Activated CD8-positive, alpha-beta memory T cell treated with anti-CD3 and anti-CD28 coated beads for 1 hour (primary cell): ENCODE measurements at regions not wholly inside any gene's neighbourhood (a gene's known extent, or its start where the extent isn't known, plus 50 kb on each side); places are given as distances from the start of the nearest gene placed in this dataset.
"Not testable (repeated sequence)": the region's sequence is repeated elsewhere in the genome, so short reads cannot be mapped to it uniquely, and the experiment has no call there.

Experiments
- DNase-seq, 2 donors: peaks; one replicate each; pipeline ENCODE4 v3.0.0-alpha.2; 2020; ENCODE audit warnings: low read depth in 1 of 2; ENCODE audit errors: extremely low read depth in 1 of 2

DNA sequence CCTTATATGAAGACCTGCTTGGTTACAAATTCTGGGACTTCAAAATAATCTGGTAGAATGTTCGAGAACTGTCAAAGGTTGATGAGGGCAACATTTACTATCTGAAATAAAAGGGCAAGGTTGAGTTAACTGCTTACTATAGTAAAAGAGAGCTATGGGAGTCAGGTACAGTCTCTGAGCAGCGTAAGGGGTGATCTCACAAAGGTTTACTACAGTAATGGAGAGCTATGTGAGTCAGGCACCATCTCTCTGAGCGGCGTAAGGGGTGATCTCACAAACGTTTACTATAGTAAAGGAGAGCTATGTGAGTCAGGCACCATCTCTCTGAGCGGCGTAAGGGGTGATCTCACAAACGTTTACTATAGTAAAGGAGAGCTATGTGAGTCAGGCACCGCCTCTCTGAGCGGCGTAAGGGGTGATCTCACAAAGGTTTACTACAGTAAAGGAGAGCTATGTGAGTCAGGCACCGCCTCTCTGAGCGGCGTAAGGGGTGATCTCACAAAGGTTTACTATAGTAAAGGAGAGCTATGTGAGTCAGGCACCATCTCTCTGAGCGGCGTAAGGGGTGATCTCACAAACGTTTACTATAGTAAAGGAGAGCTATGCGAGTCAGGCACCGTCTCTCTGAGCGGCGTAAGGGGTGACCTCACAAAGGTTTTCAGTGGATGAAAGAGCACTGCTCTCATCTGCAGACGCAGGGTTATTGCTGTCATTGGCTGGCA is 439.6 kb upstream of the B3GAT1 start:
- DNase-seq: not testable (repeated sequence)

DNA sequence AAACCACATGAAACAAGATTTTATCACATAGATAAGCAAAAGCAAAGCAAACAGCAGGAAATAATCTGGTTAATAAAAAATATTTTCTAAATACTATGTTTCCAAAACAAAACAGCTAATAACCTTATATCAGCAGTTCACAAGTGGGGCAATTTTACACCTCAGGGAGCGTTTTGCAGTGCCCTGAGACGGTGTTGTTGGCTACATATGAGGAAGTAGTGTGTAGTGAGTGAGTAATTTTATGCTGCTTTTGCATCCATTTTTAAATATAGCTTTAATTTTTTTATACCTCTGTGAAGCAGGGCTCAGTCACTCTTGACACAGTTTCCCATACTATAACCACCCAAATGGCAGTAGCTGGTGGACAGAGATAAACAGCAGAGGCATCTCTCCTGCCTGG is 438.5 kb upstream of the B3GAT1 start:
- DNase-seq: no peak

DNA sequence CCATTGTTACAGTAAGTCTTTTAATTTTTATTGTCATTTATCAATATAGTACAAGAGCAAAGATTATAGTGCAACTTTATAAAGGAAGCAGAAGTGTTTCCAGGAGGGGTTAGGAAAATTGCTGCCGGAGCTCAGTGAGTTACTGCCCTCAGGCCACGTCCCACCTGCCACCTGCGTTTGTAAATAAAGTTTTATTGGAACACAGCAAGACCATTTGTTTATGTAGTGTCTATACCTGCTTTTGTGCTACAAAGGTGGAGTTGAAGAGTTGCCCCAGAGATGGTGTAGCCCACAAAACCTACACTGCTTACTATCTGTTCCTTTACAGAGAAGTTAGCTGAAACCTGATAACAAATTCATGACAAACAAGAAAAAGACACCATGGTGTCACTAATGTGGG is 437.8 kb upstream of the B3GAT1 start:
- DNase-seq: no peak

DNA sequence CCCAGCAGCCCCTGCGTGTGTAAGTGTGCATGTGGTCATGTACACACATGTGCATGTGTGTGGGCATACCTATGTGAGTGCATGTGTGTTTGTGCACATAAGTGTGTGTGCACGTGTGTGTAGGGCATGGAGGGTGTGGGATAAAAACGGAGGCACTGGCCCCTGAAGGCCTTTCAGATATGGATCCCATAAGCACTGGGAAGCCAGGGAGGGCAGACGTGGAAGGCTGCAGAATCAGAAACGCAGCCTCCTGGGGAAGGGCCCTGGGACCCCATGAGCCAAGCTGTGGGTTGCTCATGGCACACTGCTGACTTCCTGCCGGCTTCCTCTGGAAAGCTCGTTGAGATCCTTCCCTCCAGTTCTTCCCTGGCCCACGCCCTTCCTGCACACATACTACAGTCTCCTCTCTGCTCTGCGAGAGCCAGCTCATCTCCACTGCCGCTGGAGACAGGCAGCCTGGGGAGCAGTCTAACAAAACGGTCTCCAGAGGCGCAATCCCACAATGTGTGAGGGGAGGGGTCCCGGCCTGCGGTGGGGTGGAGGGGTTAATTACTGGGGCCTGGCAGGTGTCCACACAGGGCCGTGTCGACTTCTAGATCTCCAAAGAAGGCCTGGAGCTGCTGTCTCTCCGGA is 435.2 kb upstream of the B3GAT1 start:
- DNase-seq: no peak

- DNase-seq: no peak
Measured at GRCh38 chr11:134846328-134847082, 434.5 kb upstream of the B3GAT1 start.

DNA sequence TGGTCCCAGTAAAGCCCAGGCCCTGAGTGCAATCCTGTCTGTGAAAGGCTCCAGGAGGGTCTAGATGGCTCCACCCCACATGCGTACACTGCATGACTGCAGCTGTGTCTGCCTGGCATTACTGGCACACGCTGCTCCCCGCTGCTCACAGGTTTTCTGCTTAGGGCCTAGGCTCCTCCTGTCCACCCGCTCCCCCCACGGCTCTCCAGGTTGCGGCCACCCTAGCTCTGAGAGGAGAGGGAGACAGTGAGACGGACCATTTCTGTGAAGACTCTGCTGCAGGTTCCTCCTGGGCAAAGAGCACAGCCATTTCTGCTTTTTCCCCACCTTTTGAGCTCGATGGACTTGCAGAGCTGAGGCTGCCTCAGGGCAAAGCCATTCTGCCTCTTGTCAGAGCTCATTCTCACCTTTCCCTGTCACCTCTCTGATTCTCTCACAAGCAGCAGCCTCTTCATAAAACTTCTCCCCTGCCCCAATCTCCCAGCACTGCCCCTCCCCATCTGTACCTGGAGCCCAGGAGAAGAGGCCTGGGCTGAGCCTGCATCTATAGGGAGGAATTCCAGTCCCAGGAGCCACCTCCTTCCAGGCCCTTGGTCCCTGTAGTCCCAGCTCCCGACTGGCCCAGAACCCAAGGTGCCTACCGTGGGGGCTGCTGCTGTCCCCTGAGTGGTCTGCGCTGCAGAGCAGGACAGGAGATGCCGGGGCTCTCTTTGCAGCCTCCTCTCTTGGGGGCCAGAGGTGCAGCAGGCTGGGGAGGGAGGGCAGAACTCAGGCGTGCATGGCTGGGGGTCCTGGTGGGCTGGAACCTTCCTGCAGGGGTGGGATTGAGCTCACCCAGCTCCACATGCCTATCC is 433.7 kb upstream of the B3GAT1 start:
- no peak for DNase-seq

DNA sequence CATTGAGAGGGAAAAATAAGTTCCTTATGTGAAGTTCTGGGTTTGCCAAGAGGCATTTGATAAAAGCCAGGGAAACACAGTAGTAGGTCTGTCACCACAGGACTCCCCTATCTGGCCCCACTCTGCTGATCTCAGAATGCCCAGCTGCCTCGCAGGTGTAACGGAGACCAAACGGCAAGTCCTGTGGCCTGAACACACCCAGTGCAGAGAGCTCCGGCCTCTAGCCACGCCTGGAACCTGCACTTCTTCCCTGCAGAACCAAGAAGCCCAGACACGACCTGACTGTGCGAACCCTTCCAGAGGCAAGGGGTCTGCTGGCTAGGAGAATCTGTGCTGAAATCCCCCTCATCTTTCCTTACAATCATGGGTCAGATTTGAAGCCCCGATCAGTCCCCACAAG is 432.8 kb upstream of the B3GAT1 start:
- DNase-seq: no peak

- no peak for DNase-seq
Measured at GRCh38 chr11:134843735-134844134, 431.7 kb upstream of the B3GAT1 start.

DNA sequence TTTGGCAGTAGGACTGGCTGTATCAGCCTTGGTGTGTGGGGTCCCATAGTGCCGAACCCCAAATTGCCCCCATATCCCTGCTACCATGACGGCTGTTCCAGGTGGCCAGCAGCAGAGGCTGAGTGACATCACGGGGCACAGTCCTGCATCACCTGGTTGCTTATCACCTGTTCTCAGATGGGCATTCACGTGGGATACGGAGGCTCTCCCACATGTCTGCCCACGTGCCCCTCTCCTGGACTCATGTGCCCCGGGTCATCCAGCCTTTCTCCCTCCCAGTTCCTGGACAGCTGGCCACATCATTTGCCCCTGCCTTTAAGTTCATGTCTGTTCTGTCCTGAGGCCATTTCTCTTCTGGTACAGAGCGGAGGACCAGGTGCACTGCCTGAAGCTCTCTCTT is 431.0 kb upstream of the B3GAT1 start:
- no peak for DNase-seq

GRCh38 chr11:134841972-134842371 is 429.9 kb upstream of the B3GAT1 start:
- no peak for DNase-seq

- DNase-seq: no peak
Measured at GRCh38 chr11:134841411-134841810, 429.4 kb upstream of the B3GAT1 start.

DNA sequence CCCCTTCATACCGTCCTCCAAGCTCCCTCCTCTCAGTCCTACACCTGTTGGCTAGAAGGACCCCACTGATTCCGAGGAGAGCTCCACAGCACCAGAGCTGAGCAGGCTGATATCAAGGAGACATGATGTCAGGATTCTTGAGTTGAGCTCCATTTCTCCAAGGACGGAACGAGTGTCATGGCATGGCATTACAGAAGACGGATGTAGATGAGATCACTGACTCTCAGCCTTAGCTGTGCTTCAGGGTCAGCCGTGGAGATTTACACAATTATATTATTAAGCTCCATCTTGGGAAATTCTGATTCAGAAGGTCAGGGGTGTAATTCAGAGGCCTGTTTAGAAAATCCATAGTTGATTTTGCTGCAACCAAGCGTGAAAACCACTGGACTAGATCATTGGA is 428.9 kb upstream of the B3GAT1 start:
- DNase-seq: no peak

DNA sequence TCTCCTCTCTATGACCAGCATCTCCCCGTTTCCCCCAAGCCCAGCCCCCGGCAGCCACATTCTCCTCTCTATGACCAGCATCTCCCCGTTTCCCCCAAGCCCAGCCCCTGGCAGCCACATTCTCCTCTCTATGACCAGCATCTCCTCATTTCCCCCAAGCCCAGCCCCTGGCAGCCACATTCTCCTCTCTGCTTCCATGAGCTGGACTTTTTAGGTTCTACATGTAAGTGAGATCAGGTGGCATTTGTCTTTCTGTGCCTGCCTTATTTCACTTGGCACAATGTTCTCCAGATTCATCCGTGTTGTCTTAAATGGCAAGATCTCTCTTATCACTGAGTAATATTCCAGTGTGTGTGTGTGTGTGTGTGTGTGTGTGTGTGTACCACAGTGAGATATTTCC is 428.1 kb upstream of the B3GAT1 start:
- DNase-seq: not testable (repeated sequence)

GRCh38 chr11:134838708-134839107 is 426.7 kb upstream of the B3GAT1 start:
- DNase-seq: no peak

DNA sequence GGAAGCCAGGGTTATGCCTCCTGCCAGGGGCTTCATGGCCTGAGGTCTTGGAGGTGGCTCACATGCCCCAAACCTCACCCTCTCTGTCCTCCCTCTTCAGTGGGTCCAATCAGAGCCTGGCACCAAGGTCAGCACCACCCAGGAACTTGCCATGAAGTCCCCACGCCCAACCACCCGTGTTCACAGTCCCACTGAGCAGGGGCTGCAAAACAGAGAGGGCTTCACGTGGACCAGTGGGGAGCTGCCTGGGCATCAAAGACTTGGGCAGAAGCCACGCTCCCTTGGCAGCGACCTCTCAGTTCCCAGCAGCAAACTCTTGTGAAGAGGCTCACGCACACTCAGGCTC is 425.8 kb upstream of the B3GAT1 start:
- no peak for DNase-seq

DNA sequence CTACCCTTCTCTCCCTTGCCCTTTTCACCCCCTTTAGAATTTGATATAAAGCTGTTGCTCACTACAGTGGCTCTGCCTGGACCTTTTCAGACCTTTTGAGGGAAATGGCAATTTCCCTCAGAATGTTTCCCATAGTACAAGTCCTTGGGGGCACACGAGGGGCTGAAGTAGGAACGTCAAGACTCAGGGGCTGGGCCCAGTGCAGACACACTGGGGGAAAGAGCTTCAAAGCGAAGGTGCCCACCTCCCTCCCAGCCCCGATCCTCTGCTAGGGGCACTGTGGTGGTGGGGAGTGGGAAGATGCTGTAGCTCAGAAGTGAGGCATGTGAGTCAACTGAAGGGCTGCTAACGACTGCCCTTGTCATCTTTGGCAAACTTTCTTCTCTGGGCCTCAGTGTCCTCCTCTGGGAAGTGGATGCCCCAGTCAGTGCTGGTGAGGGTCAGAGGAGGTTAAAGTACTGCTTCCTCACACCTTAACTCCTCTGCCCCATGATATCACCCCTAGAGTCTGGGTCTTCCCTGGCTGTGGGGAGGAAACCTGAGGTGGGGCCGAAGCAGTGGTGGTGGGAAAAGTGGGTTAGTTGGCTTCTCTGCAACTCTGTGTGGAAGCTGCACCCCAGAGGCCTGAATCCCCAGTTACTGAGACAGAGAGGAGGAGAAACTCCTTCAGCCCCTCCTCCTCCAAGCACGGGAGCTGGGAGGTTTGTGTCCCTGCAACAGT is 425.3 kb upstream of the B3GAT1 start:
- no peak for DNase-seq

GRCh38 chr11:134836561-134836960 is 424.5 kb upstream of the B3GAT1 start:
- DNase-seq: no peak

DNA sequence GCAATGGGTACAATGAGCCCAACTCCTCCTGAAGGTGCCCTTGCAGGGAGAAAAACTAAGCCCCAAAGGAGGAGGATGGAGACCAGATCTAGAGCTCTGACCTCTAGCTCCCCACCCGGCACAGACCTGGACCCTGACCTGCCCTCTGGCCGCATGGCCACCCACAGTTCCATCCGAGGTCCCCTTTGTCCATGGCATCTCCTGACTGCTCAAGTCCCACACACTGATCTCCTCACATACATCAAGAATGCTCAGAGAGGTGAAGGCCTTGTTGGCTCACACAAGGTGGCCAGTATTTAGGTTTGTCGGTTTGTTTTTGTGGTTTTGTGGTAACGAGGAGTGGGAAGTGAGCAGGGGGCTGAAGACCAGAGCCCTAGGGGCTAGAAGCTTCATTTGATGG is 423.5 kb upstream of the B3GAT1 start:
- no peak for DNase-seq

- no peak for DNase-seq
Measured at GRCh38 chr11:134830312-134830711, 418.3 kb upstream of the B3GAT1 start.

- DNase-seq: no peak
Measured at GRCh38 chr11:134823970-134824369, 411.9 kb upstream of the B3GAT1 start.

GRCh38 chr11:134822897-134823296 is 410.9 kb upstream of the B3GAT1 start:
- no peak for DNase-seq
